Testis (tissue), 2 donors: ENCODE measurements at regions not wholly inside any gene's neighbourhood (a gene's known extent, or its start where the extent isn't known, plus 50 kb on each side); places are given as distances from the start of the nearest gene placed in this dataset.

Experiments
- CTCF ChIP-seq, 3 experiments: fragments of 450-650 bp in 2 of 3; fragments of 200-600 bp in 1 of 3; sonication (generic) in 1 of 3; IDR thresholded peaks; one replicate each; pipeline ENCODE4 v1.5.1; 2016 to 2019; ENCODE audit warnings: antibody characterized with exemption in 3 of 3, mild to moderate bottlenecking in 2 of 3, moderate library complexity in 1 of 3
- POLR2A ChIP-seq: fragments of 450-650 bp; IDR thresholded peaks from one replicate; pipeline ENCODE4 v1.6.1; 2017; ENCODE audit warnings: antibody characterized with exemption, mild to moderate bottlenecking, moderate library complexity

- no peak for TF ChIP-seq CTCF (IDR thresholded peaks at IDR 0.05)
- no peak for TF ChIP-seq POLR2A
These were observed 438.0 kb upstream of the MPDZ start for GRCh38 chr9:13717322-13718054.
